OCI-LY1 (cell line): ENCODE measurements at regions not wholly inside any gene's neighbourhood (a gene's known extent, or its start where the extent isn't known, plus 50 kb on each side); places are given as distances from the start of the nearest gene placed in this dataset.

Experiments used
- CTCF ChIP-seq: fragments of 200-600 bp; sonication (generic), shearing (Covaris generic); IDR thresholded peaks from 2 replicates; pipeline ENCODE4 v1.5.1; 2017; ENCODE audit warnings: mild to moderate bottlenecking, antibody characterized with exemption, low read length, moderate library complexity, mixed read lengths
- EZH2 ChIP-seq: fragments of 200-600 bp; sonication (generic), shearing (Covaris generic); IDR thresholded peaks from 2 replicates; pipeline ENCODE4 v1.8.0; 2017; ENCODE audit warnings: borderline replicate concordance, mixed run types, mild to moderate bottlenecking, antibody characterized with exemption, low read length, moderate library complexity, mixed read lengths

GRCh38 chr9:24333629-24334028 is 212.1 kb downstream of the IZUMO3 start:
- TF ChIP-seq CTCF (no peak), EZH2 (no peak)
